Skin epidermis (tissue), 12 donors: ENCODE measurements at regions not wholly inside any gene's neighbourhood (a gene's known extent, or its start where the extent isn't known, plus 50 kb on each side); places are given as distances from the start of the nearest gene placed in this dataset.
"Not testable (repeated sequence)": the region's sequence is repeated elsewhere in the genome, so short reads cannot be mapped to it uniquely, and the experiment has no call there.

ENCODE experiments used
- H3K27ac ChIP-seq, 21 experiments: fragments of 200-600 bp; sonication (generic) in 11 of 21; one replicate each; pipeline ENCODE4 v1.5.0; 2020; ENCODE audit warnings: mild to moderate bottlenecking in 3 of 21, inconsistent platforms in 2 of 21, moderate library complexity in 2 of 21
- H3K4me3 ChIP-seq, 7 experiments: fragments of 200-600 bp; sonication (generic) in 2 of 7; one replicate each; pipeline ENCODE4 v1.5.0; 2020; ENCODE audit warnings: inconsistent platforms in 2 of 7, mild to moderate bottlenecking in 2 of 7, moderate library complexity in 1 of 7

GRCh38 chr6:33898771-33899170 is 95.0 kb upstream of the MLN start:
- Histone ChIP-seq H3K27ac (no peak overlapping the region), H3K4me3 (no peak overlapping the region)

GRCh38 chr6:33897189-33897780 is 93.5 kb upstream of the MLN start:
- Histone ChIP-seq H3K4me3 (no peak overlapping the region), H3K27ac (no peak overlapping the region)

- Histone ChIP-seq H3K27ac (no peak overlapping the region), H3K4me3 (no peak overlapping the region)
Observed at GRCh38 chr6:33896391-33897188, 92.8 kb upstream of the MLN start.

- Histone ChIP-seq H3K27ac (no peak overlapping the region), H3K4me3 (no peak overlapping the region)
Observed at GRCh38 chr6:33895988-33896387, 92.2 kb upstream of the MLN start.

GRCh38 chr6:33895296-33895695 is 91.5 kb upstream of the MLN start:
- H3K27ac ChIP-seq: no peak overlapping the region
- H3K4me3 ChIP-seq: no peak overlapping the region

- Histone ChIP-seq H3K27ac (no peak overlapping the region), H3K4me3 (no peak overlapping the region)
Observed at GRCh38 chr6:33894438-33894837, 90.6 kb upstream of the MLN start.

GRCh38 chr6:33892581-33893346 is 89.0 kb upstream of the MLN start:
- no peak overlapping the region for H3K27ac ChIP-seq
- H3K4me3 ChIP-seq: no peak overlapping the region

- Histone ChIP-seq H3K27ac (no peak overlapping the region), H3K4me3 (no peak overlapping the region)
Observed at GRCh38 chr6:33888664-33889200, 84.9 kb upstream of the MLN start.

- no peak overlapping the region for H3K27ac ChIP-seq
- no peak overlapping the region for H3K4me3 ChIP-seq
Observed at GRCh38 chr6:33888183-33888582, 84.4 kb upstream of the MLN start.

GRCh38 chr6:33886673-33887144 is 82.9 kb upstream of the MLN start:
- Histone ChIP-seq H3K4me3 (no peak overlapping the region), H3K27ac (peak overlapping the region in 3 of 21 experiments; percentile 6 to 50 (median 11))

GRCh38 chr6:33885132-33886057 is 81.6 kb upstream of the MLN start:
- H3K27ac ChIP-seq: peak overlapping the region in 1 of 21 experiments; percentile 23
- no peak overlapping the region for H3K4me3 ChIP-seq

GRCh38 chr6:33883621-33884020 is 79.8 kb upstream of the MLN start:
- H3K4me3 ChIP-seq, H3K27ac ChIP-seq: not testable (repeated sequence)

GRCh38 chr6:33882154-33882553 is 78.4 kb upstream of the MLN start:
- Histone ChIP-seq H3K27ac (no peak overlapping the region), H3K4me3 (no peak overlapping the region)

- H3K27ac ChIP-seq: no peak overlapping the region
- no peak overlapping the region for H3K4me3 ChIP-seq
Observed at GRCh38 chr6:33880766-33881165, 77.0 kb upstream of the MLN start.

- Histone ChIP-seq H3K4me3 (no peak overlapping the region), H3K27ac (no peak overlapping the region)
Observed at GRCh38 chr6:33880104-33880678, 76.4 kb upstream of the MLN start.

- Histone ChIP-seq H3K27ac (no peak overlapping the region), H3K4me3 (no peak overlapping the region)
Observed at GRCh38 chr6:33878562-33878961, 74.8 kb upstream of the MLN start.

GRCh38 chr6:33877982-33878535 is 74.3 kb upstream of the MLN start:
- no peak overlapping the region for H3K27ac ChIP-seq
- H3K4me3 ChIP-seq: no peak overlapping the region

- no peak overlapping the region for H3K4me3 ChIP-seq
- H3K27ac ChIP-seq: no peak overlapping the region
Observed at GRCh38 chr6:33875696-33876095, 71.9 kb upstream of the MLN start.

- Histone ChIP-seq H3K27ac (no peak overlapping the region), H3K4me3 (no peak overlapping the region)
Observed at GRCh38 chr6:33875141-33875581, 71.4 kb upstream of the MLN start.
